SW480 (cell line): ENCODE measurements at regions not wholly inside any gene's neighbourhood (a gene's known extent, or its start where the extent isn't known, plus 50 kb on each side); places are given as distances from the start of the nearest gene placed in this dataset.

Experiments used
- DNase-seq: peaks from one replicate; pipeline ENCODE4 v3.0.0-alpha.2; 2016; ENCODE audit warnings: low spot score

DNA sequence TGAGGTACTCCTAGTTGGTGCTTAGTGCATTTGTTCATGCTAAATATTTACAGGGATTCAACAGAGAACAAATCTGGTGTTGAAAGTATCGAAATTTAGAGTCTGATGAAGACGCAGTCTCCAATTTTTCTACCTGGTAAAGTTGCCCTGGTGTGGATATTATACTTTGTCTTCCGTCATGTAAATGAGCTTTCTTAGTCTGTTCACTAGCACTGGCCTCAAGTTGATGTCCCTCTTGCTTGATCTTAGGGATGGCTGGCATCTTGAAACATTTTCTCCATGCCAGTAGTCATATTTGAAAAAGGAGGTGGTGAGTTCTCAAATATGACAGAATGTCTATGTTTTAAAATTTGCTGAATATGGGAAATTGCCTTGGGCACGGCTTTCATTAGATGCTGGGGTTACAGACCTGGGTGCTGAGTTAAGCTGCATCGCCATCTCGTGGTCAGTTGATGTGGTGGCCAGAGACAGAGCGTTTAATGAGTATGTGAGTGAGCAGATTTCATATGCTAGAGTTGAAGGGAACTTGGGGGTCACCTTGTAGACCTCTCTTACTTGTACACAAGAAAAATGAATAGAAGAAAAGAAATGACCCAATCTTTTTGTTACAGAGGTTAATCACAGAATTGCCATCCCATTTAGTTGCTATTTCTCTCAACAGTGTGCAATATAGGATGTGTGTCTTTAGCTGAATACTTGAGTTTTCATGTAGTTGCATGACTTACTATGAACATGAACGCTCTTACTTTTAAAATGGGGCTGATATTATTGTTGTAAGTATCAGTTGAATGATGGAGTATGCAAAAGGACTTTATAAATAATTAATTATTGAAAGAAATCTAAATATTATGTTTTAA, 172.8 kb upstream of the DCN start:
- peak; percentile 62 for DNase-seq

GRCh38 chr12:91353266-91353665, 170.6 kb upstream of the DCN start:
- DNase-seq: no peak

DNA sequence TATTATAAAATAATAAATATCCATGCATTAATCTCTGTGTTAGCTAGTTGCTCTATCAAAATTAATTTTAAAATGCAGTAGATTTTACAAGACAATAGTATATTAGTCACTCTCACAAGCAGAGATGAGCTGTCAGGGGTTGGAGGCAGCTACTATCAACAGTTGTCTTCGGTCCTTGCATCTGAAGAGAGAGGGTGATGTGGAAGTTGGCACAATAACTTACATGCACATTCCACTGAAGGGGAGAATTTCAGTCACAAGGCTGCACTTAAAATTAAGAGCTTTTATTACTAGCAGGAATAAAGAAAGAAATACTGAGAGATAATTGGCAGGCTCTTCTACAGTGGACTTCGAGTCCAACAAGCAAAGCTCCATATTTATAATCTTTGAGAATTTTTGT, 166.9 kb upstream of the DCN start:
- no peak for DNase-seq

- no peak for DNase-seq
Observed at GRCh38 chr12:91347481-91348214, 165.0 kb upstream of the DCN start.

DNA sequence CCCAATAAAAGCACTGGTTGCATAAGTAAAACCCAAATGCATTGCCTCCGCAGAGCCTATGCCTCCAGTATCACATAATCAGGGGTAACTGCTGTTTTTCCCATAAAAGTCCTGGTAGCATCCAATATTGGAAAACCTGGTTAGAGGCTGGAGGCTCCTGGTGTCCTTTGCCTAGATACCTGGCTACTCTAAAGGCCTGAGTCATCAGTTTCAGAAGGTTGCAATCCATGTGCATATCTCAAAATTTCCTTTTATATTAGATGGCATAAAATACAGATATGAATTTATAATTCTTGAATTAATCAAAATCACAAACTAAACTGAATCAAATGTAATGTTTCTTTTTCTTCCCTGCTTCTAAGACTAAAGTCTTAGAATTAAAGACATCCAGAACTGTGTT, 164.2 kb upstream of the DCN start:
- DNase-seq: no peak

- no peak for DNase-seq
Observed at GRCh38 chr12:91344408-91344807, 161.8 kb upstream of the DCN start.

DNA sequence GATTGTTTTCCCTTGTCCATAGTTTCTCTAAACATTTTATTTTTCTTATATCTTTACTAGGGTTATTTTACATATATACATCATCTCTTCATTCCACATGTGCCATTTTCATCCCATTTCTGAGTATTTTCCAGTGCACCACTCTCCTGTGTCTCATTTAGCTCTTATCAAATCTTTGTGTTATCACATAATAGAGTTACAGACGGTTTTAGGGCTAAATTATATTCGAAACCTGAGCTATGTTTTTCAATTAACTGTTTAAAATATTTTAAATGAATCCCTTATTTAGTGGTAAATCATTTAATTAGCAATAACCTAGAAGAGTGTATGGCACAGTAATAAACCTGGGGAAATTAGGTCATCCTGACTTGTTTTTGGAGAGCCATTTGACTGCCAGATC, 160.4 kb upstream of the DCN start:
- DNase-seq: no peak

GRCh38 chr12:91339106-91339505, 156.5 kb upstream of the DCN start:
- DNase-seq: no peak

- no peak for DNase-seq
Observed at GRCh38 chr12:91335699-91336098, 153.1 kb upstream of the DCN start.

DNA sequence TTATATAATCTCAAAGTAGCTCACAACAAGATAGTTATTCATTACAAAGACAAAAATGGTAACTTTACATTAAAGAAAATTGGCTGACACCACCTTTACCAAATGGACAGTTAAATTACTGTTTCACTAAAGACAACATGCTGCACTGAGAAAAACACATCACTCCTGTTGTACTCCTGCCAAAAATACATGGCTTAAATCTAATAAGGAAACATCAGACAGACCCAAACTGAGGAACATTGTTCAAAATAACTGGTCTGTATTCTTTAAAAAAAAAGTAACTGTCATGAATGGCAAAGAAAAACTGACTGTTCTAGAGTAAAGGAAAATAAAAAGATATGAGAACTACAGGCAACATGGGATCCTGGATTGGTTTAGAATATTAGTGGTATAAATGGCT, 151.3 kb upstream of the DCN start:
- DNase-seq: no peak

DNA sequence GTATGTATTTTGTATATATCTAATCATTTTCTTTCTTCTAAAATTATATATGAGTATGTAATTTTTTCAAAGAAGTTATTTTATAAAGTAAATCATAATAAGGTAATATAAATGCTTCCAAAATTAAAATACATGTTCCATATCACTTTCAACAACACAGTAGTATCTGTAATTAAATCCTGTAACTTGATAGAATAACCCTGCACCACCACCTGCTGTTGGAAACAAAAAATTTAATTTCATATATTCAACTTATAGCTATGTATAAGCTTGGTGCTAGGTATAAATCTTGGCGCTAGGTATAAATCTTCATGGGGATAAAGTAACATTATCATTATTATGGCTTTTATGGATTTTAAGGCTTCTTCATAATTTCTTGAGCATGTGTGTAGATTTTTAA, 149.7 kb upstream of the DCN start:
- DNase-seq: no peak

DNA sequence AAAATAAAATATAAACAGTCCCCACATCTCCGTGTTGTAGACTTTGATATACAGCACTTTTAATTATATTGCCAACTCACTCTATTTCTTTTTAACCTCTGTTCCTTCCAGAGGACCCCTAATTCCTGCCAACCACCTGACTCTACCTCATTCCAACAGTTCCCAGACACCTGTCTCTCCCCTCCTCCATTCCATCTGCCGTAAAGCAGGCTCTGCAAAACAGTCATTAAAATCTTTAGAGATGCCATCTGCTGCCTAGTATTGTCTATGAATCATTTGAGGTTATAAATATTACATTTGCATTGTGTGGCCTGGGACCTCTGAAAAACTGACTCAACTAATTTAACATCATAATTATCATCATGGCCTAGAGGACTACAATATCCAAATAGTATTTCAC, 148.8 kb upstream of the DCN start:
- DNase-seq: no peak

GRCh38 chr12:91328451-91328850, 145.8 kb upstream of the DCN start:
- no peak for DNase-seq

GRCh38 chr12:91327889-91328288, 145.3 kb upstream of the DCN start:
- DNase-seq: no peak

DNA sequence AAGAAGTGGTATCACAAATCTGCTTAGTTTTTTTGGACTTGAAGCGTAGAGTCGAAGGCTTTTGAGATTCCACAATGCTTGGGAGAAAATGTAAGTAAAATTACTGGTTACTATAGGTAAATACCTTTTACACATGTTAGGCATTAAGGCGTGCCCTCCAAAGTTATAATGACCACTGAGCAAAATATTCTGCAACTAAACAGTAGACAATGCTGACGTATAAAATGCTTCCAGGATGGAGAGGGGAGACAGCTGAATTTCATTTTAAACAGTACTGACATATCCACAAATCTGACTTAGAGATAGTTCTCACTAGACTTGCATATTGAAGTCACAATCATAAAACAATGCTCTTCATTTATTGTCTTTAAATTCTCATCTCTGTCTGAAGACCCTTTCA, 144.5 kb upstream of the DCN start:
- no peak for DNase-seq

- DNase-seq: peak; percentile 25
Observed at GRCh38 chr12:91326058-91327027, 143.7 kb upstream of the DCN start.

DNA sequence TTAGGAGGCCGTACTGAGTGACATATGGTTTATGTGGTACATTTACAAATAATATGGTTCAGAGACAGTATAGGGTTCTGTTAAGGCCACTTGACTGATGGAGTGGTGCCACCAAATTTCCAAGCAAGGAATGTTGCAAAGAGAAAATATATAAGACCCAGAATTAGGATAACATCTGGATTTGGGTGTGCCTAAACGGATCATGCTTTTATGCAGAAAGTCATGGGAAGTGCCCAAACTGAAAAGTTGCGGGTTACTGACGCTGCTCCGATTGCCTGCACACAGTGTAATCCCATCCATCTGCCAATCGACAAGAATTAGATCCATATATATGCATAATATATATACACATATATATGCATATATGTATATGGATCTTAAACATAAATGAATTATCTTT, 138.4 kb upstream of the DCN start:
- DNase-seq: no peak

DNA sequence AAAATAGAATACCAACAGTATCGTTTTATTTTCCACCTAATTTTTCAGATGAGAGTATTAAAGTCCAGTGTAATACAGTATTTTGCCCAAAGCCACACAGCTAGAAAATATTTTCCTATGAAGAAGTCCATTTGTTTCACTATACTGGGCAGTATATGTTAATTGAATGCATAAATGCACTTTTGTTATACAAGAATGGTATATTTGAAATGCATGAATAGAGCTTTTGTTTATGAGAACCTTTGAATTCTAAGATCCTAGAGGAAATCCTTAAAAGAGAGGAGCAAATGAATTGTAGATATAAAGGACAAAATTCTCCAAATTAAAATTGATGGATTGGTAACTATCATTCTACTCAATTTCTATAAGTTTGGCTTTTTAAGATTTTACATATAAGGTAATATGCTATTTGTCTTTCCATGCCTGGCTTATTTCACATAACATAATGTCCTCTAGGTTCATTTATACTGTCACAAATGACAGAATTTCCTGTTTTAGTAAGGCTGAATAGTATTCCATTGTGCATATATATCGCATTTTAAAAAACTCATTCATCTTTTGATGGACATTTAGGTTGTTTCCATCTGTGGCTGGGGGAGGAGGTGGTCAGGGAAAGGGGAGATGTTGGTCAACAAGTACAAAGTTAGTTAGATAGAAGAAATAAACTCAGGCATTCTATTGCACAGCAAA, 136.6 kb upstream of the DCN start:
- DNase-seq: no peak

DNA sequence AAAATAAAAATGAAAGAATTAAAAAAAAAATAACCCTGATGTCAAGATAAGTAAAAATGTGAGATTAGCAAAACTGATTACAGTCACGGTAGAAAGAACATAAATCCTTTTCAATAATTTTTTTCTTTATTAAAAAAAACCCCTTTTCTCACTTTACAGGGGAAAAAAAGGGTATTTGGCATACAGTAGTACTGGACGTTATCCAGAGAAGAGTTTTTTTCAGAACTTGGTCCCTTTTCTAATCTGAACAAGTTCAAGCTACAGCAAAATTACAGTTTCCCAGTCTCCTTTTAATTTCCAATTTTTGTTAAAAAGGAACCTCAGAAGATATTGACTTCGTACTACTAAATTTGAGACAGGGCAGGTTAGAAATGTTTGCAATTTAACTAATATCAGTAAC, 134.7 kb upstream of the DCN start:
- no peak for DNase-seq

DNA sequence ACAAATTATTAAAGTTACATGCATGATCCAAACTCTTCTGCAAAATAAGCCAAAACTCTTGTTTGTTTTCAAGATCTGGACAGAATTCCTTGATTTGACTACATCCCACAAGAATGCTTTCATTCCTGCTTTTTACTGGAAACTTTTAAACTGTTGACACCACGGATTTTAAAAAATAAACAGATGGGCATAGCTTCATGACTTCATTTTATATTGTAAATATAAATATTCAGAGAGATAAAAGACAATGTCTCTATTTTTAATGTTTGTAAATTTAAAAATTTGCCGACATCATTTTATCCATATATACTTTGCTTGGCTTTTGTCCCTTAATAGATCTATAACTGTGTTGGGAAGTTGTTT, 134.3 kb upstream of the DCN start:
- DNase-seq: no peak

GRCh38 chr12:91316161-91316906, 133.7 kb upstream of the DCN start:
- DNase-seq: no peak
